ENCODE measurements at regions not wholly inside any gene's neighbourhood (a gene's known extent, or its start where the extent isn't known, plus 50 kb on each side); places are given as distances from the start of the nearest gene placed in this dataset. TPM values are rescaled to one million over a fixed set of nuclear protein-coding genes. Genes with fewer than 3 reads are reported as not detected.
"Not testable (repeated sequence)": the region's sequence is repeated elsewhere in the genome, so short reads cannot be mapped to it uniquely, and the experiment has no call there.

DNA sequence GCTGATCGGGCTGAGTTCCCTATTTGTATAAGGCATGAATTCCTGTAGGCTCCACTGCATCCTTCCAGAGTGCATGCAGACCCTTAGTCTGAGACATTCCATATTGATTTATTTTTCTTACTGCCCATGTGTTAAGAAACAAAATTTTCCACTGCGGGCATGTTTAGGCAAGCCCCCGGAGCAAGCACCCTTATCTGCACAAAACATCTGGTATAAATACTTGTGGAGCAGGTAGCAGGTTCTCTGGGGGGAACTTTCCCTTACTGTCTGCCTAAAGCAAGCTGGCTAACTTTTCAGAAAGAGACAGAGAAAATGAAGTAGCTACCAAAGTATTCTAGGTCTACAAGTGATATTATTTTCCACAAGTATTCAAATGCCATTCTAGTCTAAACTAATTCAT lies 1338.5 kb upstream of the PCDH10 start:
- H3K27ac ChIP-seq; H4K20me1 ChIP-seq (ENCODE audit: insufficient read depth, poor library complexity, severe bottlenecking); H3K4me1 ChIP-seq (ENCODE audit: insufficient read depth); H2AFZ ChIP-seq; H3K4me3 ChIP-seq; H3K9me2 ChIP-seq (replicated peaks; ENCODE audit: insufficient read depth); H3K4me2 ChIP-seq; H3K36me3 ChIP-seq (replicated peaks; ENCODE audit: insufficient read depth, low read depth); H3K79me2 ChIP-seq; H3K27me3 ChIP-seq; DNase-seq (ENCODE audit: low spot score); H3K9me3 ChIP-seq (ENCODE audit: low read depth): not testable (repeated sequence)
- 49% methylated on average over 3 of the region's 3 CpGs for WGBS (ENCODE audit: low lambda C conversion rate, missing lambda C conversion rate)

Small RNA genes in the stretch of these regions (small RNA-seq; reads per million reads assigned to genes)
- gene AC105424.1 (not detected), gene RF00156 (not detected), gene RN7SL205P (not detected), gene RNU6-224P (not detected)

All from hepatocyte (in vitro differentiated cells).